ENCODE measurements at regions not wholly inside any gene's neighbourhood (a gene's known extent, or its start where the extent isn't known, plus 50 kb on each side); places are given as distances from the start of the nearest gene placed in this dataset.

DNA sequence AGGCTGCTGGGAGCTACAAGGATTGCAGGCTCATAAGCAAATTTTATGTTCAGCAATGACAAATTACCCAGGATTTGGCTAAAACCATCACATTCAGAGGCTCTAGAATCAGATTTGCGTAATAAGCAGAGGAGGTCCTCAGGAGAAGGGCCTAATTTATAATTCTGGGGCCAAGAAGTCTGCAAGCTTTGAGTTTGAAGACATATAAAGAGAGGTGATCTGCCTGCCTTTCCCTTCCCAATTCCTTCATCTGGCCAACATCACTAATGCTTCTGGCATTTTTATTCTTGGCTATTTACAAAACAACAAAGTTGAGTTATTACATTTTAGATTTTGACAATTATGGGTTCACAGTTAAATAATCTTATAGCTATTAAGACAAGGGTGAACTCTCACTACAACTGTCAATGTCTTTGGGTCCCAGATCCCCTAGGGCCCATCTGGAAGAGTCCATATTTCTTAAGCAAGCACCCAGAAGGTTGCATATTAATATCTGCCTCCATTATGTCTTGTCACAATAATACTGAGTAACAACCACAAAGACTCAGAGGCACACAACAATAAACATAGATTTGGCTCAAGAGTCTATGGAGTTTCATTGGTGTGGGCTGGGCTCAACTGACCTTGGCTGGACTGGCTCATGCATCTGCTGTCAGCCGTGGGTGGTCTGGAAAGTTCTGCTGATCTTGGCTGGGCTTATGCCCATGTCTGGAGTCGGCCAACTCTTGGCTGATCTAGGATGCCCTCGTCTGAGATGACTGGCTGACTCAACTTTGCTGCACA lies 67.2 kb upstream of the CD82 start:
- Histone ChIP-seq H3K9me3 (replicated peaks) (no peaks in the 10 kb centered on the region), H3K36me3 (no peaks in the 10 kb centered on the region), H3K4me3 (no peak overlapping the region), H3K27ac (replicated peaks) (peak overlapping the region; percentile 18), H3K27me3 (ENCODE audit: low read depth) (peaks cover 9% of the 10 kb centered on the region), H3K4me1 (no peaks in the 10 kb centered on the region)
- no peak for DNase-seq
- intact Hi-C loops (cut with micrococcal nuclease), result no loop called here
- no peak for TF ChIP-seq CTCF (IDR thresholded peaks at IDR 0.05; ENCODE audit: borderline replicate concordance)

DNA sequence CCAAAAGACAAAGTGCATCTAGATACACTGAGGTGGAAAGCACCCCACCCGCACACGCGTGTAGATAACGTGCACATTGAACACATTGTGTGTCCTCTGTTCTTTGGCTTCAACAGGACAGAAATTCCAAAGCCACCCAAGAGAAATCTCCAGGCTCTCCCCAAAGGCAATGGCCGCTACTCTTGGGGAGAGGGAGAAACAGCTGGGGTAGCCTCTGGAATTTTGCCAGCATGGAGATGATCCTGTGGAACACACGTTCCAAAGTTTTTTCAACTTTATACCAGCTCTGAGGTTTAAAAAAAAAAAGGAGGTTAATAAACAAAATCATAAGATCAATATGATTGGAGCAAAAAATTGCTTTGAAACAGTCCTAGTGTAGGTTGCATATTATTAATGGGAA lies 63.0 kb upstream of the CD82 start:
- intact Hi-C loops (cut with micrococcal nuclease), result no loop called here
- Histone ChIP-seq H3K27ac (replicated peaks) (no peak overlapping the region), H3K4me1 (no peaks in the 10 kb centered on the region), H3K27me3 (ENCODE audit: low read depth) (peaks cover 17% of the 10 kb centered on the region), H3K4me3 (no peak overlapping the region), H3K36me3 (no peaks in the 10 kb centered on the region), H3K9me3 (replicated peaks) (peaks cover 3% of the 10 kb centered on the region)
- DNase-seq, result no peak
- no peak for TF ChIP-seq CTCF (IDR thresholded peaks at IDR 0.05; ENCODE audit: borderline replicate concordance)

- intact Hi-C loops (cut with micrococcal nuclease), result no loop called here
- Histone ChIP-seq H3K9me3 (replicated peaks) (peaks cover 5% of the 10 kb centered on the region), H3K36me3 (no peaks in the 10 kb centered on the region), H3K4me1 (no peaks in the 10 kb centered on the region), H3K27ac (replicated peaks) (no peak overlapping the region), H3K4me3 (no peak overlapping the region), H3K27me3 (ENCODE audit: low read depth) (peaks cover 25% of the 10 kb centered on the region)
- TF ChIP-seq CTCF (IDR thresholded peaks at IDR 0.05; ENCODE audit: borderline replicate concordance), result no peak
- DNase-seq, result no peak
Observed at GRCh38 chr11:44505581-44506054, 59.8 kb upstream of the CD82 start.

DNA sequence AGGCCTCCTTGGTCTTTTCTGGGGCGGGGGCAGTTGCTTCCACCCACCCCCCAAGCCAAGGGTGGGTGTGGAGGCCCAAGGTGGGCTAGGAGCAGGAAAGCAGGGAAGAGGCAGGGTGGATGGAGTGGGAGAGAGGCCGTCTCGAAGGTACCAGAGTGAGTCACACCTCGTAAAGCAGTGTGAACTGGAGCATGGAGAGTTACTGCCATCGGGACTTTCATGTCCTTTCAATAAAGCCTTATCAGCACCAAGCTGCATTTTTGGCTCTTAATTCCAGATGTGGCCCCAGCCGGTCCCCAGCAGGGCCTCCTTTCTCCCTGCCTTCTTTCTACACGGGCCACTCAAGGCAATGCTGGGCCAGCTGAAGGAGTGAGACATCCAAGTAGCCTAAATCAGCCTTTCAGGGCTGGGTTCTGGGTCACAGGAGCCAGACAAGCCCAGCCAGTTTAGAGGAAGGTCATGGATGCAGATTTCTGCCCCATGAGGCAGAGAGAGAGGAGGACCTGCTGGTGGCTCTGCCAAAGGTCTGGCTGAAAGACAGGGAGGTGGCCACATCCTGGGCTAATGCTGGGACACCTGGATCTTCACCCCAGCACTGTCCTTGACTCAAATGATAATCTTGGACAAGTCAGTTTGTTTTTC lies 59.0 kb upstream of the CD82 start:
- H3K27me3 ChIP-seq (ENCODE audit: low read depth), result peaks cover 27% of the 10 kb centered on the region
- no peak for TF ChIP-seq CTCF (IDR thresholded peaks at IDR 0.05; ENCODE audit: borderline replicate concordance)

GRCh38 chr11:44507491-44507890 lies 58.0 kb upstream of the CD82 start:
- H3K4me3 ChIP-seq, result no peak overlapping the region

More for the DNA sequence above, 59.0 kb upstream of the CD82 start:
- Histone ChIP-seq H3K36me3 (no peaks in the 10 kb centered on the region), H3K4me3 (no peak overlapping the region), H3K4me1 (no peaks in the 10 kb centered on the region), H3K9me3 (replicated peaks) (peaks cover 5% of the 10 kb centered on the region), H3K27ac (replicated peaks) (no peak overlapping the region)
- no peak for DNase-seq
- intact Hi-C loops (cut with micrococcal nuclease), result no loop called here

More at GRCh38 chr11:44507491-44507890, 58.0 kb upstream of the CD82 start:
- DNase-seq, result no peak
- Histone ChIP-seq H3K9me3 (replicated peaks) (peaks cover 5% of the 10 kb centered on the region), H3K36me3 (no peaks in the 10 kb centered on the region), H3K4me1 (no peaks in the 10 kb centered on the region), H3K27me3 (ENCODE audit: low read depth) (peaks cover 23% of the 10 kb centered on the region), H3K27ac (replicated peaks) (no peak overlapping the region)
- TF ChIP-seq CTCF (IDR thresholded peaks at IDR 0.05; ENCODE audit: borderline replicate concordance), result no peak
- intact Hi-C loops (cut with micrococcal nuclease), result no loop called here

Data from left ventricle myocardium inferior (tissue), 1 donor.